Upper lobe of left lung (tissue), 6 donors: ENCODE measurements at regions not wholly inside any gene's neighbourhood (a gene's known extent, or its start where the extent isn't known, plus 50 kb on each side); places are given as distances from the start of the nearest gene placed in this dataset.

ENCODE experiments used
- ATAC-seq, 2 donors: fragments of 200-7000 bp; cut with Tn5 transposase; one replicate each; pipeline ENCODE4 v1.9.1; 2022; ENCODE audit warnings: mild to moderate bottlenecking in 2 of 2, moderate library complexity in 2 of 2; ENCODE audit not compliant: low FRiP score in 2 of 2
- DNase-seq, 2 donors: peaks; one replicate each; pipeline ENCODE4 v3.0.0-alpha.2; 2019 to 2020
- H3K27ac ChIP-seq, 4 donors: fragments of 200-600 bp; sonication (generic); one replicate each; pipeline ENCODE4 v1.5.1; 2016 to 2019
- H3K27me3 ChIP-seq, 4 donors: fragments of 200-600 bp; sonication (generic); one replicate each; pipeline ENCODE4 v1.5.1; 2017 to 2019
- H3K36me3 ChIP-seq, 4 donors: fragments of 200-600 bp; sonication (generic); one replicate each; pipeline ENCODE4 v1.5.1; 2016 to 2019
- H3K4me1 ChIP-seq, 4 donors: fragments of 200-600 bp; sonication (generic); one replicate each; pipeline ENCODE4 v1.5.1; 2018 to 2019
- H3K4me3 ChIP-seq, 4 donors: fragments of 200-600 bp; sonication (generic); one replicate each; pipeline ENCODE4 v1.5.1; 2017 to 2019; ENCODE audit warnings: mild to moderate bottlenecking in 2 of 4, moderate library complexity in 1 of 4
- H3K9me3 ChIP-seq, 4 donors: fragments of 200-600 bp; sonication (generic); one replicate each; pipeline ENCODE4 v1.5.1; 2018 to 2019
- EP300 ChIP-seq, 4 donors: sonication (generic); formaldehyde crosslinking; IDR thresholded peaks; one replicate each; pipeline ENCODE4 v1.5.1; 2017; ENCODE audit warnings: antibody characterized with exemption in 4 of 4, control low read depth in 2 of 4
- POLR2A ChIP-seq, 4 donors: fragments of 450-650 bp; IDR thresholded peaks; one replicate each; pipeline ENCODE4 v1.5.1; 2016 to 2017; ENCODE audit warnings: antibody characterized with exemption in 4 of 4, mild to moderate bottlenecking in 2 of 4
- POLR2AphosphoS5 ChIP-seq, 2 donors: sonication (generic); formaldehyde crosslinking; IDR thresholded peaks; one replicate each; pipeline ENCODE4 v1.5.1; 2017; ENCODE audit warnings: antibody characterized with exemption in 2 of 2
- WGBS, 2 donors: methylation state at CpG; one replicate each; pipeline ENCODE4 v1.1.5; 2017 to 2018; 5-methylcytosine and 5-hydroxymethylcytosine counted together
- TF ChIP-seq, protein P1 (sequence below), 6 experiments: fragments of 450-650 bp in 4 of 6; fragments of 200-600 bp in 2 of 6; sonication (generic) in 2 of 6; IDR thresholded peaks; one replicate each; pipeline ENCODE4 v1.5.1; 2016 to 2019; ENCODE audit warnings: antibody characterized with exemption in 6 of 6
- donor health status: DM: no; HTN: no; CAD: no; lungs with moderate emphysema.
- donor health status: DM: no; HTN: yes; CAD: no; lungs with severe emphysema.

DNA sequence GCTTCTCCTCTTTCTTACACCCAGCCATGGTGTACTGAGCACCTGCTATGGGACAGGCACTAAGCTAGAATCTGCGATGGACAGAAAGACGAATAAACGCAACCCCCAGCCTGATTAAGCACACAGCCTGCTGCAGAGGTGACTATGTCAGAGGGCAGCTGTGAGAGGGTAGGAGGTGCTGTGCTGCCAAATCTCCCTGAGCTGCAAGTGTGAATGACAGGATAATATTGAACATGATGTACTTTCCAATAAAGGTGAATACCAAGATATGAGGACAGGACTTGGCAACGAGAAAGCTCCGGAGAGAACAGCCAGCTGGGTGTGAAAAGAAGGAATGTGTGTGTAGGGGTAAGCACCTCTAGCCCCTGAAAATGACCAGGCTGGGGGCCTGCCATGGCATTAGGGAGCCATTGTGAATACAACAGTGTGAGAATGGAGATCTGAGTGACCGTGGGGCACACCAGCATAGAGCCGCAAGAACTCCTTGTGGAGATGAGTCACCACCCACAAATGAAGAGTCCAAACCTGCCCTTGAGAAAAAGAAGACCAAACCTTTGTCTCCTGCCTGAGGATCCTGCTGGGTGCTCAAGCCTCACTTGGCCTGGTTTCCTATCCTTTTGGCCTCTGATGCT, 83.0 kb upstream of the ATF3 start:
- no peak for TF ChIP-seq POLR2A (IDR thresholded peaks at IDR 0.05)
- TF ChIP-seq, protein P1, sequence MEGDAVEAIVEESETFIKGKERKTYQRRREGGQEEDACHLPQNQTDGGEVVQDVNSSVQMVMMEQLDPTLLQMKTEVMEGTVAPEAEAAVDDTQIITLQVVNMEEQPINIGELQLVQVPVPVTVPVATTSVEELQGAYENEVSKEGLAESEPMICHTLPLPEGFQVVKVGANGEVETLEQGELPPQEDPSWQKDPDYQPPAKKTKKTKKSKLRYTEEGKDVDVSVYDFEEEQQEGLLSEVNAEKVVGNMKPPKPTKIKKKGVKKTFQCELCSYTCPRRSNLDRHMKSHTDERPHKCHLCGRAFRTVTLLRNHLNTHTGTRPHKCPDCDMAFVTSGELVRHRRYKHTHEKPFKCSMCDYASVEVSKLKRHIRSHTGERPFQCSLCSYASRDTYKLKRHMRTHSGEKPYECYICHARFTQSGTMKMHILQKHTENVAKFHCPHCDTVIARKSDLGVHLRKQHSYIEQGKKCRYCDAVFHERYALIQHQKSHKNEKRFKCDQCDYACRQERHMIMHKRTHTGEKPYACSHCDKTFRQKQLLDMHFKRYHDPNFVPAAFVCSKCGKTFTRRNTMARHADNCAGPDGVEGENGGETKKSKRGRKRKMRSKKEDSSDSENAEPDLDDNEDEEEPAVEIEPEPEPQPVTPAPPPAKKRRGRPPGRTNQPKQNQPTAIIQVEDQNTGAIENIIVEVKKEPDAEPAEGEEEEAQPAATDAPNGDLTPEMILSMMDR (IDR thresholded peaks at IDR 0.05), result no peak
- no peak for TF ChIP-seq POLR2AphosphoS5 (IDR thresholded peaks at IDR 0.05)
- TF ChIP-seq EP300 (IDR thresholded peaks at IDR 0.05), result no peak
- WGBS, 2 donors, result 80 to 85% methylated on average over 7 of the region's 7 CpGs
- no peaks in the 10 kb centered on the region for H3K9me3 ChIP-seq
- H3K27me3 ChIP-seq, result no peaks in the 10 kb centered on the region
- ATAC-seq (no peak), DNase-seq (no peak)
- no peak overlapping the region for H3K27ac ChIP-seq
- no peaks in the 10 kb centered on the region for H3K36me3 ChIP-seq
- H3K4me3 ChIP-seq, result no peak overlapping the region
- no peaks in the 10 kb centered on the region for H3K4me1 ChIP-seq

DNA sequence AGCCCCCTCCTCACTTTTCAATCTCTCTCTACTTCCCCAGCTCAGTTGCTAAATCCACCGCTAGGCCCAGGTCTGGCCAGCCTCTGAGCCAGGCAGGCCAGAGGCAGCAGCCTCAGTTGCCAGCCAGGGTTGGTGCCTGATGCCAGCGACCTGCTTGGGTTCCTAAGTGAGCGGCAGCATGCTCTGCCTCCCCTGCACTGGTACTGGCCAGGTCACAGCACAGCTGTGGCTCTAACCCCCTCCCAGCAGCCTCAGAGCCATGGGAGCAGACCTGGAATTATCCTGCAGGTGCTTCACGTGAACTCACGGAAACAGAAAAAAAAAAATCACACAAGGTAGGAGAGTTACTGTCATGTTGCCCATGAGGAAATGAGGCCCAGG, 82.5 kb upstream of the ATF3 start:
- no peak for ATAC-seq
- Histone ChIP-seq H3K4me1 (no peaks in the 10 kb centered on the region), H3K27me3 (no peaks in the 10 kb centered on the region), H3K36me3 (no peaks in the 10 kb centered on the region), H3K4me3 (no peak overlapping the region), H3K9me3 (no peaks in the 10 kb centered on the region), H3K27ac (no peak overlapping the region)
- TF ChIP-seq POLR2A (IDR thresholded peaks at IDR 0.05), result no peak
- no peak for TF ChIP-seq EP300 (IDR thresholded peaks at IDR 0.05)
- TF ChIP-seq POLR2AphosphoS5 (IDR thresholded peaks at IDR 0.05), result no peak
- TF ChIP-seq, protein P1 (IDR thresholded peaks at IDR 0.05), result no peak
- 88 to 95% methylated on average over 3 to 5 of the region's 5 CpGs for WGBS, 2 donors
- peak in 1 of 2 donors; percentile 37 for DNase-seq

DNA sequence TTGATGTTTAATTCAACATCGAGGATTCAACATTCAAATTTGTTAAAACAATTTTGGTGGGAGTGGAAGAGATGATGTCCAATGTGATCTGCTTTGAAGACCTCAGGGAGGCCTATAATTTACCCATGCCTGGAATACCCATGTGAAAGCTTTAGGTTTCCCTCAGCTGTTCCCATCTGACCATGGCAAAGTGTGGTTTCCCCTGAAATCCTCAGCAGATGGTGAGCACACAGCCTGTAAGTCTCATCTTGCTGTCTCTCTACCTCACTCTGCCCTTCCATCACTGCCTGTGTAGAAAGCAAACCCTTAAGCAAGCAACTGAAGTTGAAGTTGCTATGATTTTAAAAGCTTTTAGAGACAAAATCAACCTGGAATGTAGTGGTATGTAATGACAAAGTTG, 80.1 kb upstream of the ATF3 start:
- no peaks in the 10 kb centered on the region for H3K36me3 ChIP-seq
- 81 to 91% methylated on average over 1 of the region's 1 CpG for WGBS, 2 donors
- H3K4me1 ChIP-seq, result no peaks in the 10 kb centered on the region
- no peaks in the 10 kb centered on the region for H3K9me3 ChIP-seq
- TF ChIP-seq, protein P1 (IDR thresholded peaks at IDR 0.05), result no peak
- TF ChIP-seq POLR2A (IDR thresholded peaks at IDR 0.05) (no peak), POLR2AphosphoS5 (IDR thresholded peaks at IDR 0.05) (no peak), EP300 (IDR thresholded peaks at IDR 0.05) (no peak)
- DNase-seq, result no peak
- no peak overlapping the region for H3K4me3 ChIP-seq
- H3K27me3 ChIP-seq, result no peaks in the 10 kb centered on the region
- ATAC-seq, result no peak
- H3K27ac ChIP-seq, result no peak overlapping the region

DNA sequence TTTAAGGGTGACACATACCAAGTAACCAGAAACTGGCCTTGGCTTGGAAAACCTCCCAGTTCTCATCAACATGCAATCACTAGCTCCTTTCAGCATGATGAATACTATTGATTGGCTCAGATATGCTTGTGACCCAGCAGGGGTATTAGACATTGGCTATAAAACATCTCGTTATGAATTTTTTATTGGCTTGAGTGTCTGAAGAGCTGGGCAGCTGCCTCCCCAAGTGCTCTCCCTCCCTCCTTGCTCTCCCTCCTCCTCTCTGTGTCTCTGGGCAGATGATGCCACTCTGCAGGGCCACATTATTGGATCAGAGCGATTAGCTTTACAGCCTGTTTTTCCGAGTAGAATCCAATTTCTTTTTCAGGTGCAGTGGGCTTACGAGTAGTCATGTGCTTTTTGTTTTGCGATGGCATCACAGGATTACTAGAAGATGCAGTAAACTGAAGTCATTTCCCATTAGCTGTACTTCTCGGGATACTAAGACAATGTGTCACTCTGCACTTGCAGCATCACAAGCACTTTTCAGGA, 79.3 kb upstream of the ATF3 start:
- TF ChIP-seq EP300 (IDR thresholded peaks at IDR 0.05) (no peak), POLR2AphosphoS5 (IDR thresholded peaks at IDR 0.05) (no peak), POLR2A (IDR thresholded peaks at IDR 0.05) (no peak)
- TF ChIP-seq, protein P1 (IDR thresholded peaks at IDR 0.05), result no peak
- WGBS, 2 donors, result 77 to 83% methylated on average over 6 of the region's 6 CpGs
- ATAC-seq (no peak), DNase-seq (no peak)
- no peaks in the 10 kb centered on the region for H3K36me3 ChIP-seq
- H3K9me3 ChIP-seq, result no peaks in the 10 kb centered on the region
- no peaks in the 10 kb centered on the region for H3K27me3 ChIP-seq
- H3K4me3 ChIP-seq, result no peak overlapping the region
- H3K4me1 ChIP-seq, result no peaks in the 10 kb centered on the region
- no peak overlapping the region for H3K27ac ChIP-seq

DNA sequence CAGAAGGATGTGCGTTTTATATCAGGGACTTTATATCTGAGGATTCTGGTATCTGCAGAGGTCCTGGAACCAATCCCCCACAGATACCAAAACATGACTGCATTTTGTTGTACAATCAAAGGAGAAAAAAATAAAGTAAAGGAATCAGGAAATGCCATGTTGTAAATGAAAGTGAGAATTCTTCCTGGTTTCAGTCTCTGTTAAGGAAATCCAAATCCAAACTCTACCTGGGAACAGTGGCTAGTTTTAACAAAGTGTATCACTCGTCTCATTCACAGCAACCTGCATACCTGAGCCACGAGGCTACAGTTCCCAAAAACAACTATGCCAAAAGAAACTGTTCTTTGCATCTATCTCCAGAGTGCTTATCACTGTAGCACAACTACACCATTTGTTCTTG, 77.3 kb upstream of the ATF3 start:
- H3K4me1 ChIP-seq, result no peaks in the 10 kb centered on the region
- H3K9me3 ChIP-seq, result no peaks in the 10 kb centered on the region
- no peaks in the 10 kb centered on the region for H3K27me3 ChIP-seq
- ATAC-seq (no peak), DNase-seq (no peak)
- 64 to 68% methylated on average over 3 of the region's 3 CpGs for WGBS, 2 donors
- no peak overlapping the region for H3K27ac ChIP-seq
- H3K4me3 ChIP-seq, result no peak overlapping the region
- TF ChIP-seq POLR2A (IDR thresholded peaks at IDR 0.05), result no peak
- TF ChIP-seq EP300 (IDR thresholded peaks at IDR 0.05), result no peak
- TF ChIP-seq POLR2AphosphoS5 (IDR thresholded peaks at IDR 0.05), result no peak
- TF ChIP-seq, protein P1 (IDR thresholded peaks at IDR 0.05), result no peak
- no peaks in the 10 kb centered on the region for H3K36me3 ChIP-seq
